ENCODE measurements at regions not wholly inside any gene's neighbourhood (a gene's known extent, or its start where the extent isn't known, plus 50 kb on each side); places are given as distances from the start of the nearest gene placed in this dataset.
A peak's percentile ranks its signal among the peaks of the same experiment; 100 is the strongest.

DNA sequence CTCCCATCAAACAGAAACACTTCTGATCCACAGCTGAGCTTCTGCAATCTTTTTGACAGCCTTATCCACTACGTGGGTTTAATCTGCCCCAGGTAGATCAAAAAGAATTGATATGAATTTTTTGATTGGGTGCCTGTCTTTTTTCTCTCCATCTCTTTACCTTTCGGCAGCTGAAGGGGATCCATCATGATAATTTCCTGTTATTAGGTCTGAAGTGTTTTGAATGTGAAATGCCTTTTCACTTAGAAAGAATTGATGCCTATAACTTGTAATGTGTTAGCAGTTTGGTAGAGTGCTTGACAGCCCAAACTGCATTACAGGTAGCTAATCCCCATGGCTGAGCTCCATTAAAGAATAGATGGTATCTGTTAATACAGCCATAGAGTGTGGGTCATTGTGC lies 745.4 kb downstream of the TLR4 start:
- Histone ChIP-seq H3K27ac (no peak overlapping the region), H3K36me3 (no peaks in the 10 kb centered on the region), H3K4me3 (no peak overlapping the region), H3K4me1 (no peaks in the 10 kb centered on the region), H3K9me3 (no peaks in the 10 kb centered on the region), H3K27me3 (no peaks in the 10 kb centered on the region)
- TF ChIP-seq, protein P1, sequence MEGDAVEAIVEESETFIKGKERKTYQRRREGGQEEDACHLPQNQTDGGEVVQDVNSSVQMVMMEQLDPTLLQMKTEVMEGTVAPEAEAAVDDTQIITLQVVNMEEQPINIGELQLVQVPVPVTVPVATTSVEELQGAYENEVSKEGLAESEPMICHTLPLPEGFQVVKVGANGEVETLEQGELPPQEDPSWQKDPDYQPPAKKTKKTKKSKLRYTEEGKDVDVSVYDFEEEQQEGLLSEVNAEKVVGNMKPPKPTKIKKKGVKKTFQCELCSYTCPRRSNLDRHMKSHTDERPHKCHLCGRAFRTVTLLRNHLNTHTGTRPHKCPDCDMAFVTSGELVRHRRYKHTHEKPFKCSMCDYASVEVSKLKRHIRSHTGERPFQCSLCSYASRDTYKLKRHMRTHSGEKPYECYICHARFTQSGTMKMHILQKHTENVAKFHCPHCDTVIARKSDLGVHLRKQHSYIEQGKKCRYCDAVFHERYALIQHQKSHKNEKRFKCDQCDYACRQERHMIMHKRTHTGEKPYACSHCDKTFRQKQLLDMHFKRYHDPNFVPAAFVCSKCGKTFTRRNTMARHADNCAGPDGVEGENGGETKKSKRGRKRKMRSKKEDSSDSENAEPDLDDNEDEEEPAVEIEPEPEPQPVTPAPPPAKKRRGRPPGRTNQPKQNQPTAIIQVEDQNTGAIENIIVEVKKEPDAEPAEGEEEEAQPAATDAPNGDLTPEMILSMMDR (IDR thresholded peaks at IDR 0.05), result no peak
- no peak for TF ChIP-seq POLR2A (IDR thresholded peaks at IDR 0.05)
- TF ChIP-seq EP300 (IDR thresholded peaks at IDR 0.05), result no peak
- TF ChIP-seq POLR2AphosphoS5 (IDR thresholded peaks at IDR 0.05), result no peak
- no peak for ATAC-seq
- 44 to 48% methylated on average over 2 of the region's 2 CpGs for WGBS, 2 donors (ENCODE audit: low coverage in 1 of 2)

DNA sequence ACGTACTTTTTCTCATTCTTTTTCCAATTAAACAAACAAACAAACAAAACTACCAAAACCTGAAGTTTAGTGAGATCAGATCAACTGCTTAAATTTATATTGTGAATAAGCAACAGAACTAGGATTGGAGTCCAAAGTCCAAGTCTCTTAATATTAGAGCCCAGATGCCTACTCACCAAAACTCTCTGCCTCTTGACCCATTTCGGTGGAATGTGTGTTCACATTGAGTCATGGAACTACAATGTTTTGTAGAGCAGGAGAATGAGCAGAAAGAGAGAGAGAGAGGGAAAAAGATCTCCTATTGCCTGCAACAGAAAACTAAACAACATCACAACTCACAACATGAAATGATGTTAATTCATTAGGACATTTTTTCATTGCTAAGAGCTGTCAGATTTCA lies 751.1 kb downstream of the TLR4 start:
- no peak for ATAC-seq
- Histone ChIP-seq H3K27me3 (no peaks in the 10 kb centered on the region), H3K27ac (no peak overlapping the region), H3K9me3 (no peaks in the 10 kb centered on the region), H3K4me1 (no peaks in the 10 kb centered on the region), H3K36me3 (no peaks in the 10 kb centered on the region), H3K4me3 (no peak overlapping the region)
- 71 to 81% methylated on average over 2 of the region's 2 CpGs for WGBS, 2 donors (ENCODE audit: low coverage in 1 of 2)
- TF ChIP-seq POLR2A (IDR thresholded peaks at IDR 0.05) (no peak), POLR2AphosphoS5 (IDR thresholded peaks at IDR 0.05) (no peak), EP300 (IDR thresholded peaks at IDR 0.05) (no peak)
- TF ChIP-seq, protein P1 (IDR thresholded peaks at IDR 0.05), result no peak

DNA sequence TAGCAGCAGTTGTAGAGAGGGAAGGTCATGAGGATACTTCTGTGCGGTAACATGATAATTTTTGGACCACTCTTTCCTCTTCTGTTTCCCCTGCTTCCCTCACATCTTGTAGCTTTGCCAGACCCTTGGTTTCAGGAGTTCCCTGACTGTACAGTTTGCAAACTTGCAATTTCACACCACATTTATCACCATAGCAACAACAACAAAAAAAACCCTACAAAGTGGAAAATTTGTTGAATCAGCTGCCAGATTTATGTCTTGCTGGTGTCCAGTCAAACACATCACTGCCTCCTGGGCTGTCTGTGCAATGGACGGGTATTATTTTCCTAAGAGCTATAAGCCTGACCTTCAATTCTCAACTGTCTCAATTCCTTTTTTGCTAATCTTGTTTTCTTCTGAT lies 751.6 kb downstream of the TLR4 start:
- H3K27me3 ChIP-seq, result no peaks in the 10 kb centered on the region
- no peaks in the 10 kb centered on the region for H3K36me3 ChIP-seq
- no peaks in the 10 kb centered on the region for H3K9me3 ChIP-seq
- H3K4me3 ChIP-seq, result no peak overlapping the region
- no peak overlapping the region for H3K27ac ChIP-seq
- no peak for ATAC-seq
- WGBS, 2 donors (ENCODE audit: low coverage in 1 of 2), result 71 to 80% methylated on average over 2 of the region's 2 CpGs
- TF ChIP-seq EP300 (IDR thresholded peaks at IDR 0.05) (no peak), POLR2A (IDR thresholded peaks at IDR 0.05) (no peak), POLR2AphosphoS5 (IDR thresholded peaks at IDR 0.05) (no peak)
- TF ChIP-seq, protein P1 (IDR thresholded peaks at IDR 0.05), result no peak
- H3K4me1 ChIP-seq, result no peaks in the 10 kb centered on the region

DNA sequence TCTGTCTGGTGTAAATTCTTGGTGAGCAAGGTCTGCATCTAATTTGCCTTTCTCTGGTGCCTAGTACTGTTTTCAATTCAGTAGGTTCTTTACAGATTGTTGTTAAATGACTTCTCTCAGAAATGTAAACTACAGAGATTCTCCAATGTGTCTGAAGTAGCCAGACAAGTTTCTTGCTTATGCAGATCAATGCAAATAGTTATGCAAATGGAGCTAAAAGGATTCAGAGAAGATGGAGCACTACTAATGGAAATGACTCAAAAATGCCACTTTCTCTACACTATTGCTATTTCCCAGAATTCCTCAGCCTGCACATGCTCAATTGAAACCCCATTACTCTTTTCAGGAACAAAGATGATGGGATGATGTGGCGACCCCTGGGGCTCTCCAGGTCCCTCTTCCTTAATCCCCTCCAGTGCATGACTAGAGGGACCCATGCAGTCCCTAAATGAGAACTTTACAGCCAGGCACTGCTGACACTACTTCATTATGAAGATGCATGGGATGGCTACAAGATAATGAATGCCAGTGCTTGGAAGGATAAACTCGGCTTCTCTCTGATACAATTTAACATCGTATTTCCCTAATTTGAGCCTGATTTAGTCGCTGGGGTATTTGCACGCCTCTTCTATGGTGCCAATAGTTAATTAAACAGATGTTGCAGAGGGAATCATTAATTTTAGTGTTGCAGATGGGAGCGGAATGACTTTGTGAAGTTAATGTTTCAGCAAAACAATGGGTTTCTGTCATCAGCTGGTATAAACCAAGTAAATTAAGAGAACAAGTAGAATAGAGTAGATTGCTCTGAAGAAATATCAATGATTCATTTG lies 753.2 kb downstream of the TLR4 start:
- no peak for ATAC-seq
- no peaks in the 10 kb centered on the region for H3K4me1 ChIP-seq
- H3K27ac ChIP-seq, result no peak overlapping the region
- WGBS, 2 donors (ENCODE audit: low coverage in 1 of 2), result 73 to 83% methylated on average over 5 to 6 of the region's 6 CpGs
- no peaks in the 10 kb centered on the region for H3K36me3 ChIP-seq
- H3K4me3 ChIP-seq, result no peak overlapping the region
- no peaks in the 10 kb centered on the region for H3K9me3 ChIP-seq
- TF ChIP-seq, protein P1 (IDR thresholded peaks at IDR 0.05), result no peak
- TF ChIP-seq EP300 (IDR thresholded peaks at IDR 0.05) (no peak), POLR2AphosphoS5 (IDR thresholded peaks at IDR 0.05) (no peak), POLR2A (IDR thresholded peaks at IDR 0.05) (no peak)
- no peaks in the 10 kb centered on the region for H3K27me3 ChIP-seq

DNA sequence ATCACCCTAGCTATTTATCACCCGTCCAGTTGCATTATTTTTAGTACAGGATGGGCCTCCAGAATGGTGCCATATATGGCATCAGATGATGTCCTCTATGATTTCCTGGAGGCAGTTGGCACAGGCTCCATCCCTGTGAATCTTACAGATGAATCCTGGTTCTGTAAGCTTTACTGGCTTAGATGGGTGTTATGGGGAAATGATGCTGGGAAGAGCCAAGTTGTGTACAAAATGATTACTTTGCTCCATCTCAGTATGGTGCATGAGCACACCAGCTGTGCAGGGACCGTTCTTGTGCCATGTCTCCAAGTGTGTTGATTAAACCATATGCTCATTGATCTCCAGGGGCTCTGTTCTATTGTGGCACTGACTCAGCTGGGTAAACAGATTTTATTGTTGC lies 755.7 kb downstream of the TLR4 start:
- Histone ChIP-seq H3K4me3 (no peak overlapping the region), H3K4me1 (no peaks in the 10 kb centered on the region), H3K9me3 (no peaks in the 10 kb centered on the region), H3K27ac (no peak overlapping the region), H3K36me3 (no peaks in the 10 kb centered on the region), H3K27me3 (no peaks in the 10 kb centered on the region)
- no peak for ATAC-seq
- no peak for TF ChIP-seq POLR2A (IDR thresholded peaks at IDR 0.05)
- TF ChIP-seq POLR2AphosphoS5 (IDR thresholded peaks at IDR 0.05), result peak; percentile 67
- 34 to 42% methylated on average over 2 of the region's 2 CpGs for WGBS, 2 donors (ENCODE audit: low coverage in 1 of 2)
